ENCODE measurements at regions not wholly inside any gene's neighbourhood (a gene's known extent, or its start where the extent isn't known, plus 50 kb on each side); places are given as distances from the start of the nearest gene placed in this dataset.

DNA sequence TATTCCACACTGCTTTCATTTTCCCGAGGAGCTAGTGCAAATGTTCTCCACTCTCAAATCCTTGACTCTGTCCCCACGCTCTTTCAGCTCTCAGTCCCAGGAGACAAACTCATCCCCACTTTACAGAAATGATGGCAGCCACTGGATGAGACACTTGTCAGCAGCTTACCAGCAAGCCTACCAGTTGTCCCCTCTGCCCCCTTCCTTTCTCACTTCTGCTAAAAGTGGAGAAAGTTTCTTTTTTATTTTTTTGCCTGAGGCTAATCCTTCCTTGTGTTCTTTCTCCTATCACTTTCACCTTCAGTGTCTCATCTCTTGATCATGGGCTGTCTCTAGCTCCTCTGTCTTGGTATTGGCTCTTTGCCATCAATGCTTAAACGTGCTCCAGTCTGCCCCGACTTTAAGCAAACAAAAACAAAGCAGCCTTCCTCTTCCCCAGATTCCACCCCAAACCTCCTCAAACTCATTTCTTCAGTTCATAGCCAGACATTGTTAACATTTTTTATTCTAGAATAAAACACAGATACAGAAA is 64.5 kb downstream of the TTC32 start:
- TF ChIP-seq POLR2A (IDR thresholded peaks at IDR 0.05) (no peak), CTCF (IDR thresholded peaks at IDR 0.05) (no peak)

Data from adrenal gland (tissue), 5 donors.